GM12801 (cell line): ENCODE measurements at regions not wholly inside any gene's neighbourhood (a gene's known extent, or its start where the extent isn't known, plus 50 kb on each side); places are given as distances from the start of the nearest gene placed in this dataset.

Source experiments
- TF ChIP-seq, protein P1 (sequence below): IDR thresholded peaks from one replicate; pipeline ENCODE4 v1.5.1; 2011; ENCODE audit warnings: control low read depth; ENCODE audit not compliant: insufficient read length; ENCODE audit errors: extremely low read depth

DNA sequence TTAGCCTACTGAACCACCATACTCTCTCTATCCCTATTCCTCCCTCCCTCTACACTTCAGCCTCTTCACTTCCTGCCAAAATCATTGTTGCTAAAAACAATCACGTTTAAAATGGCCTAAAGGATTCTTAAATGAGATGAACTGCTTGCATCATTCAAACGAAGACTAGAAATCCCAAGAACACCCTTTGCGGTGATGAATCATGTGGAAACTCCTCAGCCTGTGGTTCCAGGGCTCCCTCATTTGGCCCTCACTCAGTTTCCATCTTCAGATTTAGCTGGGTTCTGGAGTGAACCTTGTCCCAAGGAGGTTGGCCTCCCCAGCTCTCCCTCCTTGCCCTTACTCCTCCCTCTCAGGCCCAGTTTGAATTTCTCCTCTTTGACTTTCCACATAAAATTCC is 125.6 kb upstream of the CDC42EP3 start:
- TF ChIP-seq, protein P1, sequence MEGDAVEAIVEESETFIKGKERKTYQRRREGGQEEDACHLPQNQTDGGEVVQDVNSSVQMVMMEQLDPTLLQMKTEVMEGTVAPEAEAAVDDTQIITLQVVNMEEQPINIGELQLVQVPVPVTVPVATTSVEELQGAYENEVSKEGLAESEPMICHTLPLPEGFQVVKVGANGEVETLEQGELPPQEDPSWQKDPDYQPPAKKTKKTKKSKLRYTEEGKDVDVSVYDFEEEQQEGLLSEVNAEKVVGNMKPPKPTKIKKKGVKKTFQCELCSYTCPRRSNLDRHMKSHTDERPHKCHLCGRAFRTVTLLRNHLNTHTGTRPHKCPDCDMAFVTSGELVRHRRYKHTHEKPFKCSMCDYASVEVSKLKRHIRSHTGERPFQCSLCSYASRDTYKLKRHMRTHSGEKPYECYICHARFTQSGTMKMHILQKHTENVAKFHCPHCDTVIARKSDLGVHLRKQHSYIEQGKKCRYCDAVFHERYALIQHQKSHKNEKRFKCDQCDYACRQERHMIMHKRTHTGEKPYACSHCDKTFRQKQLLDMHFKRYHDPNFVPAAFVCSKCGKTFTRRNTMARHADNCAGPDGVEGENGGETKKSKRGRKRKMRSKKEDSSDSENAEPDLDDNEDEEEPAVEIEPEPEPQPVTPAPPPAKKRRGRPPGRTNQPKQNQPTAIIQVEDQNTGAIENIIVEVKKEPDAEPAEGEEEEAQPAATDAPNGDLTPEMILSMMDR: no peak

DNA sequence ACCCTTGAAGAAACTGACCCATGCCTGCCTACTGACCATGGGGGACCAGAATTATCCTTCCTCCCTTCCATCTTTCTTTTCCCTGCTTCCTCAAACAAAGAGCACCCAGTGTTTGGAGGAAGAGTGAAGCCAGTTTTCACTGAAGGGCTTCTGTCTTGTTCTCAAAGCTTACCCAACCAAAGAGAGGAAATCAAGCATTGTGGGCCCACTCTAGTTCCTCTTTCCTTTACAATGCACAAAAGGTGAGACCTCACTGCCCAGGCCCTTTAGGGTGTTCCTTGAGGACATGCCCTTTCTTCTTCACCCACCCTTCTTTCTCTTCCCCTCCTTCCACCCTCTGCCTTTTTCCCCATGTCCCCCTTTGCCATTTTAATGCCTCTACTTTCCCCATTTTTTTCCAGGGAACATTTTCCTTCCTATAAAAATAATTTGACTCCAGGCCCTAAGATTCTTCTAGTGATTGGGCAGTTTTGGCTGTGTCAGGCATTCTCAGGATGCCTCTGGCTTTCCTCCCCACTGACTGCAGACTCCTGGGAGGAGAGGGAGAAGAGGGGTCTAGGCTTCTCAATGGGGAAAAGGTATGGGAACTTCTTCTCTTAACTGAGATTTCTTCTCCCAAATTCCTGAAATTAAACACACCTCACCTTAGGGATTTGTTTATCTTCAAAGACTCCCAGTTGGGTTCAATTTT is 126.6 kb upstream of the RMDN2 start:
- TF ChIP-seq, protein P1: no peak

DNA sequence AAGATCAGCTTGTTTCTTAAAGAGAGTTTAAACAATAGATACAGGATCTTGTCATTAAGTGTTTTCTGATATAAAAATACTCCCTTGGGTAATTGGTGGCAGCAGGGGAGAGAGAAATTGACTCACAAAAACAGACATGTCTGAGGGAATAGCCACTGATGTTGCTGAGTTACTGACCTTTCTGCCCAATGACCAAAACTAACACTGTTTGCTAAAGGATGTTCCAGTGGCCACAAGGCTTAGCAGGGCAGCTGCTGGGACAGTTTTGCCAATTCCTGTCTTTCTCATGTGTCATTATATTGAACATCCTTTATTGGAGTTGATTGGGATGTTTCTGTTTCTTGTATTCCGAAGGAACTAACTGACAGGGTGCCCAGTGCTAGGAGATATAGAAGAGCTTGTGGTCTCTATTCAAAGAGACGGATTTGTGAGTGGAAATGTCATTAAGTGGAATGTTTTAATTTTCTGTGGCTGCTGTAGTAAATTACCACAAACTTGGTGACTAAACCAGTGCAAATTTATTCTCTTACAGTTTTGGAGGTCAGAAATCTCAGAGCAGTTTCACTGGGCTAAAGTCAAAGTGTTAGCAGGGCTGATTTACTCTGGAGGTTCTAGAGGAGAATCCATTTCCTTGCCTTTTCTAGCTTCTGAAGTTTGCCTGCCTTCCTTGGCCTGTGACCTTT is 124.8 kb upstream of the RMDN2 start:
- TF ChIP-seq, protein P1: no peak

DNA sequence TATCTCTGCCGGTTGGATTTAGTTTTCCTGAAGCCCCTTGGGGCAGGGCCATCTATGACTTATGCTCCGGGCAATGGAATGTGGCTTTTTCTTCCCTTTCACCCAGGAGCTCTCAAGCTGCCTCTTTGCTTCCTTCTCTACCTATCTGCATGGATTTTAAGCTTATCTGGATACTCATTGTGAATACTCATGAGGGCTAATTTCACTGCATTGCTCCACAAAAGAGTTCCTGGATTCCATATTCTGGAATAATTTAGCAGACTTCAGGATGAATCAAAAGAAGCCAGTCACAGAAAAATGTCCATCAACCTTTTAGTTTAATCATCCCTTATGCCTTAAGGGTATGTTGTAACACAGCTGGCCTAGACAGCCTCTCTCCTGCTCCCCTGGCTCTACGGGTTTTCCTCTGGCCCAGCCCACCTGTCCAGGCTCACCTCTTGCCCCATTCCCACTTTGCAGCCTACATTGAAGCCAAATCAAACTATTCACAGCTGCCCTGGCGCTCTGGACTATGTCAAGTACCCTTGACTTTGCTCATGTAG is 122.8 kb upstream of the RMDN2 start:
- TF ChIP-seq, protein P1: no peak

DNA sequence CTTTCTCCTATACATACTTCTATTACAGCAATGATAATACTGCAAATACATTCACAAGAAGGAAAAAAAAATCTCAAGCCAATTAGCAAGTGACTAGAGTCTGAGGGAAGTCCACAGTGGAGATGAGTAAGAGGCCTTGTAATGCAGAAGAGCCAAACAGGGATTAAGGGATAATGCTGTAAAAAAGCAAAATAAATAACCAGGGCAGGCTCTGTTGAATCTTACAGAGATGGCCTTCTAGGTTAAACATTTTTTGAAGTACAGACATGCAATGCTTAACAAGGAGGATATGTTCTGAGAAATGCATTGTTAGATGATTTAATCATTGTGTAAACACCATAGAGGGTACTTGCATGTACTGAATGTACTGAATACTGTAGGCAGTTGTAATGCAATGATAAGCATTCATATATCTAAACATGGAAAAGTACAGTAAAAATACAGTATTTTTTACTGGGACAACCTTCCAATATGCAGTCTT is 122.1 kb upstream of the RMDN2 start:
- TF ChIP-seq, protein P1: no peak

DNA sequence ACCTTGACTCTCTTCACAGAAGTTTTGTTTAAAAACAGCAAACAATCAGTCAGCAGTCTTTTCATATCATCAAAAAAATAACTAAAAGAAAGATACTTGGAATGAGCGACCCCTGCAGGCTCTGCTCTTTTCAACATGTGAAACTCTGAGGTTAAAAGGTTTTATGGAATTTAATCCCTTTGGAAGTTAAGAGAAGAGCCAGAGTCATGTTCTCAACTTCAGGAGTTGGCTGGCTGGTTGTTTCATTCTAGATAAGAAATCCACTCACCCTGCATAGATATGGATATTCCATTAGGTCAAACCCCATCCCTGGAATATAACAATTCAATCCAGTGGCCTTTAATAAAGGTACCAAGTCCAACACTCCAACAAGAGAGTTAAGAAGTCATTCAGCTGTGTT is 115.6 kb upstream of the RMDN2 start:
- TF ChIP-seq, protein P1: no peak

DNA sequence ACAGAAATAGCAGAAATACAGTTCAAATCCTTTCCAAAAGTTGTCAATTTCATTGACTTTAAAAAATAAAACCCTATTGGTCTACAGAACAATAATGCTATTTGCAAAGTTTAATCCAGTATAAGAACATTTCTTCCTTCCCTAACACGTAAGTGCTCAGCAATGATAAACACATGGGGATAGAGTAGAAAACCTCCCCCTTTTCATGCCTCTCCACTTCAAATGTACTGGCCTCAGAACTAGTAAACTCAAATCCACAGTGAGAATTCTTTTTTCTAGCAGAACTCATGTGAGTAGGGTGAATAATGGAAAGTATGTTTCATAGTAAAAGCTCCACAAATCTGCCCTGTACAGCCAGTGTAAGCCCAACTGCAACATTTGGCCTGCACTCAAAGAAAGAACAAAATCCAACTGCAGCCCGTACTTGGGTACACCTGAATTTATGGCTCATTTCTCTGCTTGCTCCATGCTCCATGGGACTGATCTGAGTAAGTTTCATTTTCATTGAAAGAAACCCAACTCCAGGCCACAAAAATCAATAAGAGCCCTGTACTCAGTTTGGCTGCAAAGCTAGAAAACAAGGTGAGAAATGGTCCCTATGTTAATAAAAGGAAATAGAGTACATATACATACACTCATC is 115.0 kb upstream of the RMDN2 start:
- TF ChIP-seq, protein P1: no peak
